Liver (tissue), 7 donors: ENCODE measurements at regions not wholly inside any gene's neighbourhood (a gene's known extent, or its start where the extent isn't known, plus 50 kb on each side); places are given as distances from the start of the nearest gene placed in this dataset.
A peak's percentile ranks its signal among the peaks of the same experiment; 100 is the strongest.

Experiments
- DNase-seq: peaks from one replicate; pipeline ENCODE4 v3.0.0-alpha.2; 2017; ENCODE audit warnings: low spot score
- H3K27ac ChIP-seq, 2 donors: one replicate each; pipeline ENCODE4 v1.7.0; 2013; ENCODE audit warnings: inconsistent platforms in 2 of 2, low read length in 2 of 2, control low read depth in 1 of 2, low read depth in 1 of 2, mild to moderate bottlenecking in 1 of 2
- H3K27me3 ChIP-seq, 4 donors: one replicate each; pipeline versions ENCODE4 v1.6.1 to v1.7.0; 2013; ENCODE audit warnings: low read length in 3 of 4, inconsistent platforms in 1 of 4, mild to moderate bottlenecking in 1 of 4, moderate library complexity in 1 of 4; ENCODE audit not compliant: control insufficient read depth in 4 of 4, insufficient read depth in 4 of 4
- H3K36me3 ChIP-seq, 4 donors: one replicate each; pipeline versions ENCODE4 v1.6.1 to v1.7.0; 2013; ENCODE audit warnings: low read length in 3 of 4, mild to moderate bottlenecking in 3 of 4, low read depth in 1 of 4, moderate library complexity in 1 of 4; ENCODE audit not compliant: control insufficient read depth in 4 of 4, insufficient read depth in 3 of 4
- H3K4me1 ChIP-seq, 4 donors: one replicate each; pipeline versions ENCODE4 v1.6.1 to v1.7.0; 2013; ENCODE audit warnings: low read length in 3 of 4, mild to moderate bottlenecking in 3 of 4, moderate library complexity in 1 of 4; ENCODE audit not compliant: control insufficient read depth in 4 of 4, insufficient read depth in 4 of 4
- H3K4me3 ChIP-seq, 3 donors: one replicate each; pipeline versions ENCODE4 v1.6.1 to v1.7.0; 2013; ENCODE audit warnings: low read length in 3 of 3, control low read depth in 1 of 3, low read depth in 1 of 3, mild to moderate bottlenecking in 1 of 3
- H3K9ac ChIP-seq, 2 donors: one replicate each; pipeline ENCODE4 v1.7.0; 2013; ENCODE audit warnings: low read length in 2 of 2, mild to moderate bottlenecking in 2 of 2, moderate library complexity in 2 of 2, control low read depth in 1 of 2, low read depth in 1 of 2
- H3K9me3 ChIP-seq, 4 donors: one replicate each; pipeline versions ENCODE4 v1.6.1 to v1.7.0; 2013; ENCODE audit warnings: low read length in 3 of 4; ENCODE audit not compliant: control insufficient read depth in 4 of 4
- ATF3 ChIP-seq: IDR thresholded peaks from 2 replicates; pipeline ENCODE4 v1.6.1; 2016; ENCODE audit warnings: antibody characterized with exemption
- CTCF ChIP-seq: fragments of 150-350 bp; IDR thresholded peaks from 2 replicates; pipeline ENCODE4 v1.5.1; 2017; ENCODE audit warnings: improper control_type of control experiment, low read depth, low read length; ENCODE audit not compliant: missing input control
- EGR1 ChIP-seq, 2 donors: IDR thresholded peaks; 2 replicates each; pipeline ENCODE4 v1.6.1; 2016 to 2018; ENCODE audit warnings: antibody characterized with exemption in 2 of 2, low read depth in 2 of 2
- FOXA1 ChIP-seq: IDR thresholded peaks from 2 replicates; pipeline ENCODE4 v1.6.1; 2016; ENCODE audit warnings: antibody characterized with exemption
- FOXA2 ChIP-seq: IDR thresholded peaks from 2 replicates; pipeline ENCODE4 v1.6.1; 2016; ENCODE audit warnings: antibody characterized with exemption
- GABPA ChIP-seq, 2 donors: IDR thresholded peaks in 1 of 2; conservative IDR thresholded peaks in 1 of 2; 2 replicates each; pipeline ENCODE4 v1.6.1; 2016; ENCODE audit warnings: antibody characterized with exemption in 2 of 2, mild to moderate bottlenecking in 1 of 2, moderate library complexity in 1 of 2
- HNF4A ChIP-seq, 2 donors: conservative IDR thresholded peaks; 2 replicates each; pipeline ENCODE4 v1.6.1; 2016; ENCODE audit warnings: antibody characterized with exemption in 2 of 2, mild to moderate bottlenecking in 2 of 2
- HNF4G ChIP-seq: IDR thresholded peaks from 2 replicates; pipeline ENCODE4 v1.6.1; 2016; ENCODE audit warnings: antibody characterized with exemption
- JUND ChIP-seq, 2 donors: IDR thresholded peaks; 2 replicates each; pipeline ENCODE4 v1.6.1; 2016; ENCODE audit warnings: antibody characterized with exemption in 2 of 2
- MAX ChIP-seq: IDR thresholded peaks from 2 replicates; pipeline ENCODE4 v1.6.1; 2016; ENCODE audit warnings: antibody characterized with exemption
- NR2F2 ChIP-seq: IDR thresholded peaks from 2 replicates; pipeline ENCODE4 v1.6.1; 2016; ENCODE audit warnings: antibody characterized with exemption
- RAD21 ChIP-seq, 2 donors: IDR thresholded peaks; 2 replicates each; pipeline ENCODE4 v1.6.1; 2016; ENCODE audit warnings: antibody characterized with exemption in 2 of 2, mild to moderate bottlenecking in 2 of 2
- REST ChIP-seq: IDR thresholded peaks from 2 replicates; pipeline ENCODE4 v1.6.1; 2016; ENCODE audit warnings: antibody characterized with exemption, mild to moderate bottlenecking
- RXRA ChIP-seq, 2 donors: IDR thresholded peaks; 2 replicates each; pipeline ENCODE4 v1.6.1; 2017 to 2018; ENCODE audit warnings: antibody characterized with exemption in 2 of 2, mild to moderate bottlenecking in 1 of 2
- SP1 ChIP-seq: IDR thresholded peaks from 2 replicates; pipeline ENCODE4 v1.6.1; 2018; ENCODE audit warnings: antibody characterized with exemption, mild to moderate bottlenecking
- TAF1 ChIP-seq: conservative IDR thresholded peaks from 2 replicates; pipeline ENCODE4 v1.6.1; 2016; ENCODE audit warnings: antibody characterized with exemption, mild to moderate bottlenecking
- YY1 ChIP-seq: IDR thresholded peaks from 2 replicates; pipeline ENCODE4 v1.6.1; 2016; ENCODE audit warnings: antibody characterized with exemption, mild to moderate bottlenecking
- ZBTB33 ChIP-seq: IDR thresholded peaks from 2 replicates; pipeline ENCODE4 v1.6.1; 2016; ENCODE audit warnings: antibody characterized with exemption
- donor health status: healthy.
- donor health status: healthy.
- donor health status: healthy.
- donor health status: healthy.

GRCh38 chrY:8426433-8426832 is 910.8 kb upstream of the TSPY4 start:
- Histone ChIP-seq H3K4me1 (no peaks in the 10 kb centered on the region), H3K9ac (no peak overlapping the region), H3K27me3 (no peaks in the 10 kb centered on the region), H3K9me3 (no peaks in the 10 kb centered on the region), H3K4me3 (no peak overlapping the region), H3K27ac (no peak overlapping the region), H3K36me3 (no peaks in the 10 kb centered on the region)
- DNase-seq, result no peak
- TF ChIP-seq HNF4A (conservative IDR thresholded peaks at IDR 0.05) (peak in 1 of 2 donors; percentile 55), EGR1 (IDR thresholded peaks at IDR 0.05; ENCODE audit: low read depth in 2 of 2) (no peak), HNF4G (no peak), CTCF (no peak), REST (no peak), SP1 (no peak), FOXA2 (peak; percentile 10), NR2F2 (no peak), RAD21 (IDR thresholded peaks at IDR 0.05) (peak in 1 of 2 donors; percentile 37), YY1 (peak; percentile 35), MAX (peak; percentile 16), JUND (IDR thresholded peaks at IDR 0.05) (peak in 1 of 2 donors; percentile 50), GABPA (IDR thresholded peaks at IDR 0.05 in 1 of 2, conservative IDR thresholded peaks at IDR 0.05 in 1 of 2) (no peak), ATF3 (no peak), RXRA (IDR thresholded peaks at IDR 0.05) (peak in 1 of 2 donors; percentile 78), FOXA1 (no peak), ZBTB33 (peak; percentile 71), TAF1 (no peak)
